B cell (primary cell): ENCODE measurements at regions not wholly inside any gene's neighbourhood (a gene's known extent, or its start where the extent isn't known, plus 50 kb on each side); places are given as distances from the start of the nearest gene placed in this dataset.

Experiments
- ATAC-seq: fragments of 200-7000 bp; cut with Tn5 transposase; one replicate; pipeline ENCODE4 v1.10.0; 2021; ENCODE audit warnings: low read depth, mild to moderate bottlenecking, moderate number of reproducible peaks, moderate library complexity
- CTCF ChIA-PET: fragments of 350-600 bp; sonication (Branson Sonifier 250); formaldehyde crosslinking; loops from one replicate; lab custom pipeline; 2021; ENCODE audit warnings: antibody characterized with exemption, inconsistent platforms; lab: Charles Lee
- POLR2A ChIA-PET: fragments of 350-600 bp; sonication (Branson Sonifier 250); formaldehyde crosslinking; loops from one replicate; lab custom pipeline; 2021; ENCODE audit warnings: antibody characterized with exemption; lab: Charles Lee
- DNase-seq: peaks from one replicate; pipeline ENCODE4 v3.0.0; 2013
- H2AFZ ChIP-seq: 2 replicates; pipeline ENCODE4 v1.6.1; 2012; ENCODE audit warnings: mild to moderate bottlenecking, low read depth, low read length; ENCODE audit not compliant: insufficient read depth, poor library complexity, severe bottlenecking
- H3K27ac ChIP-seq, 2 donors: 1 replicate in 1 of 2; 2 replicates in 1 of 2; pipeline ENCODE4 v1.5.1; 2012 to 2013; ENCODE audit warnings: low read length in 2 of 2, mild to moderate bottlenecking in 2 of 2, moderate library complexity in 1 of 2
- H3K27me3 ChIP-seq, 4 experiments: fragments of 200-600 bp in 1 of 4; sonication (generic) in 1 of 4; replicated peaks in 1 of 4; 1 replicate in 2 of 4; 2 replicates in 2 of 4; pipeline versions ENCODE4 v1.6.1 to v1.7.0; 2013 to 2016; ENCODE audit warnings: low read length in 3 of 4, mild to moderate bottlenecking in 2 of 4, mixed read lengths in 1 of 4, moderate library complexity in 1 of 4; ENCODE audit not compliant: insufficient read depth in 4 of 4, control insufficient read depth in 3 of 4; ENCODE audit errors: control extremely low read depth in 1 of 4
- H3K36me3 ChIP-seq, 2 experiments: replicated peaks in 1 of 2; 1 replicate in 1 of 2; 2 replicates in 1 of 2; pipeline versions ENCODE4 v1.6.1 to v1.7.1; 2013; ENCODE audit warnings: low read length in 1 of 2; ENCODE audit not compliant: insufficient read depth in 2 of 2, control insufficient read depth in 1 of 2; ENCODE audit errors: control extremely low read depth in 1 of 2, extremely low read depth in 1 of 2
- H3K4me1 ChIP-seq, 2 donors: fragments of 200-600 bp in 1 of 2; sonication (generic) in 1 of 2; 1 replicate in 1 of 2; 2 replicates in 1 of 2; pipeline versions ENCODE4 v1.5.1 to v1.6.1; 2013 to 2017; ENCODE audit warnings: low read length in 2 of 2; ENCODE audit not compliant: control insufficient read depth in 2 of 2, insufficient read depth in 2 of 2
- H3K4me2 ChIP-seq: replicated peaks from 2 replicates; pipeline ENCODE3; 2012; ENCODE audit warnings: mild to moderate bottlenecking, low read depth, low read length; ENCODE audit not compliant: poor library complexity, severe bottlenecking
- H3K4me3 ChIP-seq, 5 experiments: fragments of 200-600 bp in 1 of 5; sonication (generic) in 1 of 5; 1 replicate in 3 of 5; 2 replicates in 2 of 5; pipeline versions ENCODE4 v1.5.1 to v1.7.0; 2011 to 2016; ENCODE audit warnings: low read length in 4 of 5, mild to moderate bottlenecking in 4 of 5, low read depth in 2 of 5, control low read depth in 1 of 5, moderate library complexity in 1 of 5; ENCODE audit not compliant: insufficient read depth in 1 of 5; ENCODE audit errors: control extremely low read depth in 1 of 5, extremely low read depth in 1 of 5
- H3K79me2 ChIP-seq: fragments of 200-600 bp; sonication (generic); one replicate; pipeline ENCODE4 v1.6.0; 2016; ENCODE audit warnings: low read length; ENCODE audit not compliant: control insufficient read depth, insufficient read depth
- H3K9ac ChIP-seq: fragments of 200-600 bp; sonication (generic); 2 replicates; pipeline ENCODE4 v1.6.1; 2017; ENCODE audit warnings: mild to moderate bottlenecking, low read length, moderate library complexity
- H3K9me3 ChIP-seq, 3 donors: one replicate each; pipeline versions ENCODE4 v1.6.1 to v1.7.1; 2013; ENCODE audit warnings: low read length in 2 of 3; ENCODE audit not compliant: control insufficient read depth in 2 of 3, insufficient read depth in 1 of 3; ENCODE audit errors: control extremely low read depth in 1 of 3
- H4K20me1 ChIP-seq: 2 replicates; pipeline ENCODE4 v1.6.0; 2012; ENCODE audit warnings: mild to moderate bottlenecking, low read length; ENCODE audit not compliant: insufficient read depth, control insufficient read depth, poor library complexity, severe bottlenecking
- H3K27ac Mint-ChIP-seq: one replicate; pipeline ENCODE4 v1.8.0; 2021; ENCODE audit warnings: mixed read lengths
- H3K27me3 Mint-ChIP-seq: one replicate; pipeline ENCODE4 v1.8.0; 2021; ENCODE audit warnings: mixed read lengths
- H3K4me1 Mint-ChIP-seq: one replicate; pipeline ENCODE4 v1.8.0; 2021; ENCODE audit warnings: mixed read lengths
- H3K4me3 Mint-ChIP-seq: one replicate; pipeline ENCODE4 v1.8.0; 2021; ENCODE audit warnings: mixed read lengths
- H3K9me3 Mint-ChIP-seq: one replicate; pipeline ENCODE4 v1.8.0; 2022; ENCODE audit warnings: mixed read lengths; ENCODE audit not compliant: insufficient read depth
- CTCF ChIP-seq: fragments of 200-600 bp; IDR thresholded peaks from one replicate; pipeline ENCODE4 v1.8.0; 2022; ENCODE audit warnings: antibody characterized with exemption, mild to moderate bottlenecking
- EZH2 ChIP-seq: IDR thresholded peaks from 2 replicates; pipeline ENCODE4 v1.6.1; 2012; ENCODE audit warnings: borderline replicate concordance, low read depth, mild to moderate bottlenecking, moderate library complexity, low read length; ENCODE audit not compliant: insufficient read depth, poor library complexity, severe bottlenecking
- WGBS: methylation state at CpG from one replicate; pipeline ENCODE4 v1.1.5; 2013; ENCODE audit warnings: missing lambda C conversion rate; ENCODE audit not compliant: insufficient coverage; 5-methylcytosine and 5-hydroxymethylcytosine counted together
- intact Hi-C: fragments of 100-400 bp; cut with micrococcal nuclease; formaldehyde crosslinking; loops from one replicate; pipeline ENCODE4 v1.10.0; 2022

GRCh38 chr13:72651144-72651543 lies 76.3 kb downstream of the MZT1 start:
- Mint-ChIP-seq H3K4me1 (no peaks in the 10 kb centered on the region), H3K27ac (no peak overlapping the region), H3K27me3 (peaks cover 12% of the 10 kb centered on the region), H3K4me3 (no peak overlapping the region), H3K9me3 (no peaks in the 10 kb centered on the region)
- Histone ChIP-seq H3K27ac (no peak overlapping the region), H3K4me1 (no peaks in the 10 kb centered on the region), H4K20me1 (no peaks in the 10 kb centered on the region), H2AFZ (no peak overlapping the region), H3K79me2 (no peaks in the 10 kb centered on the region), H3K4me2 (no peak overlapping the region), H3K9me3 (no peaks in the 10 kb centered on the region), H3K9ac (no peak overlapping the region), H3K36me3 (no peaks in the 10 kb centered on the region), H3K27me3 (no peaks in the 10 kb centered on the region), H3K4me3 (no peak overlapping the region)
- ChIA-PET POLR2A (no interaction called here), CTCF (no interaction called here)
- DNase-seq (no peak), ATAC-seq (no peak)
- WGBS: 100% methylated on average over 1 of the region's 5 CpGs
- intact Hi-C loops: no loop called here
- no peak for TF ChIP-seq CTCF
- no peak for TF ChIP-seq EZH2

- Histone ChIP-seq H3K9ac (no peak overlapping the region), H3K4me1 (no peaks in the 10 kb centered on the region), H2AFZ (no peak overlapping the region), H3K4me3 (no peak overlapping the region), H3K4me2 (no peak overlapping the region), H3K9me3 (no peaks in the 10 kb centered on the region), H3K27ac (no peak overlapping the region), H3K27me3 (no peaks in the 10 kb centered on the region), H3K79me2 (no peaks in the 10 kb centered on the region), H4K20me1 (no peaks in the 10 kb centered on the region), H3K36me3 (no peaks in the 10 kb centered on the region)
- Mint-ChIP-seq H3K4me1 (no peaks in the 10 kb centered on the region), H3K9me3 (no peaks in the 10 kb centered on the region), H3K27ac (no peak overlapping the region), H3K4me3 (no peak overlapping the region), H3K27me3 (peaks cover 12% of the 10 kb centered on the region)
- ChIA-PET CTCF (no interaction called here), POLR2A (no interaction called here)
- intact Hi-C loops: no loop called here
- no peak for DNase-seq
- no peak for ATAC-seq
- no CpG with 5 or more reads among the region's 5 CpGs for WGBS
- TF ChIP-seq EZH2: no peak
- TF ChIP-seq CTCF: no peak
Observed at GRCh38 chr13:72650051-72650700, 77.3 kb downstream of the MZT1 start.
